HepG2 (cell line): ENCODE measurements at regions not wholly inside any gene's neighbourhood (a gene's known extent, or its start where the extent isn't known, plus 50 kb on each side); places are given as distances from the start of the nearest gene placed in this dataset.

Experiments
- YY1 ChIP-seq: IDR thresholded peaks from 2 replicates; pipeline ENCODE4 v1.6.1; 2011; ENCODE audit warnings: low read length, low read depth, moderate library complexity, mild to moderate bottlenecking; ENCODE audit not compliant: insufficient read depth, insufficient replicate concordance
- TF ChIP-seq, protein P1 (sequence below): sonication (generic); formaldehyde crosslinking; IDR thresholded peaks from 2 replicates; pipeline ENCODE4 v1.5.0; 2020; ENCODE audit warnings: missing genetic modification reagents

DNA sequence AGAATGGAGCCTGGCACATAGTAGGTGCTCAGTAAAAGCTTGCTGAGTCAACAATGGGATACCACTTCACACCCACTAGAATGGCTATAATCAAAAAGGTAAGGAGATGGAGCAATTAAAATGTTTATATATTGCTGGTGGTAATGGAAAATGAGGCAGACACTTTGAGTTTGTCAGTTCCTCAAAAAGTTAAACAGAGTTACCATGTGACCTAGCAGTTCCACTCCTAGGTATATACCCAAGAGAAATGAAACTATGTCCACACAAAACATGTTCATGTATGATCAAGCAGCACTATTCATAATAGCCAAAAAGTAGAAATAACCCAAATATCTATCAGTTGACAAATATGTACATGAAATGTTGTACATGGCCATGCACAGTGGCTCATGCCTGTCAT lies 74.8 kb upstream of the ECE1 start:
- no peak for TF ChIP-seq YY1
- TF ChIP-seq, protein P1, sequence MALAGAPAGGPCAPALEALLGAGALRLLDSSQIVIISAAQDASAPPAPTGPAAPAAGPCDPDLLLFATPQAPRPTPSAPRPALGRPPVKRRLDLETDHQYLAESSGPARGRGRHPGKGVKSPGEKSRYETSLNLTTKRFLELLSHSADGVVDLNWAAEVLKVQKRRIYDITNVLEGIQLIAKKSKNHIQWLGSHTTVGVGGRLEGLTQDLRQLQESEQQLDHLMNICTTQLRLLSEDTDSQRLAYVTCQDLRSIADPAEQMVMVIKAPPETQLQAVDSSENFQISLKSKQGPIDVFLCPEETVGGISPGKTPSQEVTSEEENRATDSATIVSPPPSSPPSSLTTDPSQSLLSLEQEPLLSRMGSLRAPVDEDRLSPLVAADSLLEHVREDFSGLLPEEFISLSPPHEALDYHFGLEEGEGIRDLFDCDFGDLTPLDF (CRISPR knock-in tag) = no peak
